ENCODE measurements at regions not wholly inside any gene's neighbourhood (a gene's known extent, or its start where the extent isn't known, plus 50 kb on each side); places are given as distances from the start of the nearest gene placed in this dataset.

DNA sequence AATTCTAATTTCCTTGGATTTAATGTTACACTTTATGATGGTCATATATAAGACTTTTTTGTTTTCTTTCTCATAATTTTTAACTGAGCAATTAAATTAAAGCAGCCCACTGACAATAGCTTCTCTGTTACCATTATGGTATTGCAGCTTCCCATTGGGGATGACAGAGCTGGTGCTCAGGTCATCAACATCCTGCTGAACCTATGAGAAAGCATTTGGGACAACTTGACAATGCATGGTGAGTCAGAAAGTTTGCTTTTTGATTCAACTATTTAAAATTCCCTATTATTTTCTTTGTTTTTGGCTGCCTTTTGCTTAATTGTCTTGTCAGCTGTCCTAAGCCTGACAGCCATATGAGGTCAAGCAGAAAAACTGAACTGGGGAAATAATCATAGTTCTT lies 487.4 kb upstream of the RIOK2 start:
- TF ChIP-seq, protein P1, sequence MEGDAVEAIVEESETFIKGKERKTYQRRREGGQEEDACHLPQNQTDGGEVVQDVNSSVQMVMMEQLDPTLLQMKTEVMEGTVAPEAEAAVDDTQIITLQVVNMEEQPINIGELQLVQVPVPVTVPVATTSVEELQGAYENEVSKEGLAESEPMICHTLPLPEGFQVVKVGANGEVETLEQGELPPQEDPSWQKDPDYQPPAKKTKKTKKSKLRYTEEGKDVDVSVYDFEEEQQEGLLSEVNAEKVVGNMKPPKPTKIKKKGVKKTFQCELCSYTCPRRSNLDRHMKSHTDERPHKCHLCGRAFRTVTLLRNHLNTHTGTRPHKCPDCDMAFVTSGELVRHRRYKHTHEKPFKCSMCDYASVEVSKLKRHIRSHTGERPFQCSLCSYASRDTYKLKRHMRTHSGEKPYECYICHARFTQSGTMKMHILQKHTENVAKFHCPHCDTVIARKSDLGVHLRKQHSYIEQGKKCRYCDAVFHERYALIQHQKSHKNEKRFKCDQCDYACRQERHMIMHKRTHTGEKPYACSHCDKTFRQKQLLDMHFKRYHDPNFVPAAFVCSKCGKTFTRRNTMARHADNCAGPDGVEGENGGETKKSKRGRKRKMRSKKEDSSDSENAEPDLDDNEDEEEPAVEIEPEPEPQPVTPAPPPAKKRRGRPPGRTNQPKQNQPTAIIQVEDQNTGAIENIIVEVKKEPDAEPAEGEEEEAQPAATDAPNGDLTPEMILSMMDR (IDR thresholded peaks at IDR 0.05) = no peak
- no peak for TF ChIP-seq POLR2A (IDR thresholded peaks at IDR 0.05; ENCODE audit: low read depth)
